GM18907 (cell line): ENCODE measurements at regions not wholly inside any gene's neighbourhood (a gene's known extent, or its start where the extent isn't known, plus 50 kb on each side); places are given as distances from the start of the nearest gene placed in this dataset.
"Not testable (repeated sequence)": the region's sequence is repeated elsewhere in the genome, so short reads cannot be mapped to it uniquely, and the experiment has no call there.

Experiments used
- ATAC-seq: cut with Tn5 transposase; IDR thresholded peaks from one replicate; pipeline ENCODE4 v1.9.1; 2021; ENCODE audit warnings: mild to moderate bottlenecking, moderate library complexity; ENCODE audit not compliant: unreplicated experiment

- ATAC-seq, result no peak
Observed at GRCh38 chr5:15384581-15384980, 115.4 kb upstream of the FBXL7 start.

GRCh38 chr5:15384176-15384575, 115.8 kb upstream of the FBXL7 start:
- no peak for ATAC-seq

GRCh38 chr5:15383469-15383868, 116.5 kb upstream of the FBXL7 start:
- no peak for ATAC-seq

GRCh38 chr5:15383021-15383420, 117.0 kb upstream of the FBXL7 start:
- no peak for ATAC-seq

GRCh38 chr5:15377573-15378340, 122.2 kb upstream of the FBXL7 start:
- no peak for ATAC-seq

GRCh38 chr5:15376803-15377202, 123.2 kb upstream of the FBXL7 start:
- ATAC-seq, result no peak

- ATAC-seq, result no peak
Observed at GRCh38 chr5:15376088-15376487, 123.9 kb upstream of the FBXL7 start.

- no peak for ATAC-seq
Observed at GRCh38 chr5:15375559-15375958, 124.4 kb upstream of the FBXL7 start.

- ATAC-seq, result no peak
Observed at GRCh38 chr5:15374886-15375285, 125.1 kb upstream of the FBXL7 start.

GRCh38 chr5:15373151-15373550, 126.8 kb upstream of the FBXL7 start:
- ATAC-seq, result no peak

- no peak for ATAC-seq
Observed at GRCh38 chr5:15371184-15371583, 128.8 kb upstream of the FBXL7 start.

GRCh38 chr5:15368835-15369234, 131.1 kb upstream of the FBXL7 start:
- no peak for ATAC-seq

GRCh38 chr5:15367489-15367888, 132.5 kb upstream of the FBXL7 start:
- no peak for ATAC-seq

- no peak for ATAC-seq
Observed at GRCh38 chr5:15366676-15367391, 133.1 kb upstream of the FBXL7 start.

GRCh38 chr5:15365070-15365469, 134.9 kb upstream of the FBXL7 start:
- no peak for ATAC-seq

- ATAC-seq, result no peak
Observed at GRCh38 chr5:15363601-15364000, 136.4 kb upstream of the FBXL7 start.

GRCh38 chr5:15357092-15357453, 142.9 kb upstream of the FBXL7 start:
- not testable (repeated sequence) for ATAC-seq

- ATAC-seq, result not testable (repeated sequence)
Observed at GRCh38 chr5:15356308-15357091, 143.5 kb upstream of the FBXL7 start.

GRCh38 chr5:15354021-15354420, 146.0 kb upstream of the FBXL7 start:
- ATAC-seq, result no peak

- ATAC-seq, result no peak
Observed at GRCh38 chr5:15353086-15353645, 146.8 kb upstream of the FBXL7 start.

GRCh38 chr5:15350614-15351013, 149.4 kb upstream of the FBXL7 start:
- no peak for ATAC-seq
